Limb (tissue), 2 donors: ENCODE measurements at regions not wholly inside any gene's neighbourhood (a gene's known extent, or its start where the extent isn't known, plus 50 kb on each side); places are given as distances from the start of the nearest gene placed in this dataset.
"Not testable (repeated sequence)": the region's sequence is repeated elsewhere in the genome, so short reads cannot be mapped to it uniquely, and the experiment has no call there.

Experiments used
- DNase-seq, 2 donors: peaks; one replicate each; pipeline ENCODE4 v3.0.0-alpha.2; 2016; ENCODE audit errors: extremely low spot score in 2 of 2

DNA sequence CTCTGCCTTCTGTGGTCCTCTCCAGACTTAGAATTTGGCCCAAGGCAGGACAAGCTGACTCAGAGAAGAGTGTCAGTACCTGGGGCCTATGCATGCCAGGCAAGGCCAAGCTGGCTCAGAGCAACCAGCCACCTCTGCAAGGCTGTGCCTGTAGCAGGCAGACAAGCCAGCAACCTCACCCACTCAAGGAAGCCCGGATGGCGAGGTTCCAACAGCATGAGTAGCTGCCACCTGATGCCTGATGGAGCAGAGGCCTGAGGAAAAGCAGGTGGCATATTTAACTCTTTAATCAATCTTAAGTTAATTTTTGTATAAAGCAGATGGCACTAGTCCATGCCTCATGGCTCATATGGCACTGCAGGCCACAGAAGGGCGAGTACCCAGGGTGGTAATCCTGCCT lies 3595.8 kb upstream of the OR11H1 start:
- DNase-seq, result not testable (repeated sequence)

GRCh38 chr22:11967915-11968616 lies 3559.9 kb upstream of the OR11H1 start:
- DNase-seq, result not testable (repeated sequence)

- peak in 1 of 2 donors; percentile 42 for DNase-seq
Measured at GRCh38 chr22:11973856-11974255, 3554.1 kb upstream of the OR11H1 start.
